ENCODE measurements at regions not wholly inside any gene's neighbourhood (a gene's known extent, or its start where the extent isn't known, plus 50 kb on each side); places are given as distances from the start of the nearest gene placed in this dataset.
A peak's percentile ranks its signal among the peaks of the same experiment; 100 is the strongest.

DNA sequence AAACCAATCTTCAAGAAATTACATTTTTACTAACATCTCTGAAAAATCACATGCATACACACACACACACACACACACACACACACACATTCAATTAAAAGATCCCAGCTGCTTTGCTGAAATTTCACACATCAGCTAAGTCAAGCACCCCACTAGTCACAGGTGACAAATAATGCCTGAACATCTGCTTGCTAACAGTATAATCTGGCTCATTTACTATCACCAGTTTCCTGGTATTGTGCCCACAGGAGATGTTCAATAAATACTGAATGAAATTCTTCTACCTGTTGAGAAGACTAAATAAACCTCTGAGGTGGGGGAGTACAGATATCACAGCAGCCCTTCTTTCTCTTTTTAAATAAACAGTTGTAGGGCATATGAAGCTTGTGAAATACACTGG is 994.0 kb downstream of the ARAP2 start:
- Histone ChIP-seq H3K4me3 (replicated peaks in 1 of 4; ENCODE audit: control extremely low read depth in 1 of 4, insufficient read depth in 1 of 4, low read depth in 3 of 4, low read length in 4 of 4) (no peak overlapping the region), H3K36me3 (ENCODE audit: control insufficient read depth, insufficient read depth, low read length) (no peaks in the 10 kb centered on the region), H4K20me1 (ENCODE audit: control insufficient read depth, extremely low read depth, insufficient read depth, low read length) (no peaks in the 10 kb centered on the region), H3K27me3 (ENCODE audit: control insufficient read depth, insufficient read depth, low read length) (no peaks in the 10 kb centered on the region), H3K4me1 (ENCODE audit: control insufficient read depth, extremely low read depth, insufficient read depth, low read length) (no peaks in the 10 kb centered on the region), H3K9ac (ENCODE audit: insufficient read depth, low read length) (no peak overlapping the region), H3K27ac (ENCODE audit: insufficient read depth, low read length) (no peak overlapping the region), H3K4me2 (ENCODE audit: extremely low read depth, insufficient read depth, low read length) (no peak overlapping the region), H2AFZ (ENCODE audit: low read length) (no peak overlapping the region), H3K79me2 (ENCODE audit: control insufficient read depth, insufficient read depth, low read length) (no peaks in the 10 kb centered on the region), H3K9me3 (ENCODE audit: control insufficient read depth, insufficient read depth, low read depth, low read length) (no peaks in the 10 kb centered on the region)
- no peak for TF ChIP-seq EZH2 (IDR thresholded peaks at IDR 0.05; ENCODE audit: low read length, missing control alignments)
- TF ChIP-seq, protein P1, sequence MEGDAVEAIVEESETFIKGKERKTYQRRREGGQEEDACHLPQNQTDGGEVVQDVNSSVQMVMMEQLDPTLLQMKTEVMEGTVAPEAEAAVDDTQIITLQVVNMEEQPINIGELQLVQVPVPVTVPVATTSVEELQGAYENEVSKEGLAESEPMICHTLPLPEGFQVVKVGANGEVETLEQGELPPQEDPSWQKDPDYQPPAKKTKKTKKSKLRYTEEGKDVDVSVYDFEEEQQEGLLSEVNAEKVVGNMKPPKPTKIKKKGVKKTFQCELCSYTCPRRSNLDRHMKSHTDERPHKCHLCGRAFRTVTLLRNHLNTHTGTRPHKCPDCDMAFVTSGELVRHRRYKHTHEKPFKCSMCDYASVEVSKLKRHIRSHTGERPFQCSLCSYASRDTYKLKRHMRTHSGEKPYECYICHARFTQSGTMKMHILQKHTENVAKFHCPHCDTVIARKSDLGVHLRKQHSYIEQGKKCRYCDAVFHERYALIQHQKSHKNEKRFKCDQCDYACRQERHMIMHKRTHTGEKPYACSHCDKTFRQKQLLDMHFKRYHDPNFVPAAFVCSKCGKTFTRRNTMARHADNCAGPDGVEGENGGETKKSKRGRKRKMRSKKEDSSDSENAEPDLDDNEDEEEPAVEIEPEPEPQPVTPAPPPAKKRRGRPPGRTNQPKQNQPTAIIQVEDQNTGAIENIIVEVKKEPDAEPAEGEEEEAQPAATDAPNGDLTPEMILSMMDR (conservative IDR thresholded peaks at IDR 0.05 in 1 of 2, IDR thresholded peaks at IDR 0.05 in 1 of 2; ENCODE audit: low read depth in 1 of 2, low read length in 2 of 2), result no peak
- DNase-seq (ENCODE audit: low read depth in 2 of 2), result no peak

DNA sequence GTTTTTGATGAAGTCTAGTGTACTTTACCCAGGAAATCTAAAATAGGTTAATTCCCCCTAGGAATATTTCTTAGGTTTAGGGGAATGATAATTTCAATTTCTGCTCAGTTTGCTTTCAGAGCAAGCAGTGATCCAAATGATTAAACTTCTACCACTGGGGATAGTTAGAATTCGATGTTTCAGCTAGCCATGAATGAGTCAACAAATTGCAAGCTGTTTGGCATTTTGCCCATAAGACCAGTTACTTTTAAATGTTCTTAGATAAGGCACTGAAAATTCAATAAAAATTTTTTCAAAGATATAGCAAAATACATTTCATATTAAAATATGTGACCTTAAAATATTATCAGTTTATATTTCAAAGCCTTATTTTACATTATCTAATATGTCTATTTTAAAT is 993.6 kb downstream of the ARAP2 start:
- no peaks in the 10 kb centered on the region for H3K9me3 ChIP-seq (ENCODE audit: control insufficient read depth, insufficient read depth, low read depth, low read length)
- H2AFZ ChIP-seq (ENCODE audit: low read length), result no peak overlapping the region
- no peaks in the 10 kb centered on the region for H4K20me1 ChIP-seq (ENCODE audit: control insufficient read depth, extremely low read depth, insufficient read depth, low read length)
- no peaks in the 10 kb centered on the region for H3K4me1 ChIP-seq (ENCODE audit: control insufficient read depth, extremely low read depth, insufficient read depth, low read length)
- no peak overlapping the region for H3K27ac ChIP-seq (ENCODE audit: insufficient read depth, low read length)
- TF ChIP-seq EZH2 (IDR thresholded peaks at IDR 0.05; ENCODE audit: low read length, missing control alignments), result no peak
- no peak overlapping the region for H3K4me3 ChIP-seq (replicated peaks in 1 of 4; ENCODE audit: control extremely low read depth in 1 of 4, insufficient read depth in 1 of 4, low read depth in 3 of 4, low read length in 4 of 4)
- no peak overlapping the region for H3K4me2 ChIP-seq (ENCODE audit: extremely low read depth, insufficient read depth, low read length)
- no peaks in the 10 kb centered on the region for H3K27me3 ChIP-seq (ENCODE audit: control insufficient read depth, insufficient read depth, low read length)
- no peak overlapping the region for H3K9ac ChIP-seq (ENCODE audit: insufficient read depth, low read length)
- H3K79me2 ChIP-seq (ENCODE audit: control insufficient read depth, insufficient read depth, low read length), result no peaks in the 10 kb centered on the region
- H3K36me3 ChIP-seq (ENCODE audit: control insufficient read depth, insufficient read depth, low read length), result no peaks in the 10 kb centered on the region
- peak in 1 of 2 donors; percentile 0 for DNase-seq (ENCODE audit: low read depth in 2 of 2)

GRCh38 chr4:35252071-35252470 is 992.2 kb downstream of the ARAP2 start:
- no peaks in the 10 kb centered on the region for H3K4me1 ChIP-seq (ENCODE audit: control insufficient read depth, extremely low read depth, insufficient read depth, low read length)
- H3K27ac ChIP-seq (ENCODE audit: insufficient read depth, low read length), result no peak overlapping the region
- DNase-seq (ENCODE audit: low read depth in 2 of 2), result no peak
- no peak overlapping the region for H3K4me3 ChIP-seq (replicated peaks in 1 of 4; ENCODE audit: control extremely low read depth in 1 of 4, insufficient read depth in 1 of 4, low read depth in 3 of 4, low read length in 4 of 4)
- no peaks in the 10 kb centered on the region for H3K36me3 ChIP-seq (ENCODE audit: control insufficient read depth, insufficient read depth, low read length)
- no peak overlapping the region for H3K4me2 ChIP-seq (ENCODE audit: extremely low read depth, insufficient read depth, low read length)
- no peaks in the 10 kb centered on the region for H3K79me2 ChIP-seq (ENCODE audit: control insufficient read depth, insufficient read depth, low read length)
- TF ChIP-seq, protein P1 (conservative IDR thresholded peaks at IDR 0.05 in 1 of 2, IDR thresholded peaks at IDR 0.05 in 1 of 2; ENCODE audit: low read depth in 1 of 2, low read length in 2 of 2), result no peak
- no peaks in the 10 kb centered on the region for H3K27me3 ChIP-seq (ENCODE audit: control insufficient read depth, insufficient read depth, low read length)
- H3K9me3 ChIP-seq (ENCODE audit: control insufficient read depth, insufficient read depth, low read depth, low read length), result no peaks in the 10 kb centered on the region
- H2AFZ ChIP-seq (ENCODE audit: low read length), result no peak overlapping the region
- no peak overlapping the region for H3K9ac ChIP-seq (ENCODE audit: insufficient read depth, low read length)
- no peaks in the 10 kb centered on the region for H4K20me1 ChIP-seq (ENCODE audit: control insufficient read depth, extremely low read depth, insufficient read depth, low read length)

Measured in fibroblast of lung (primary cell).